Keratinocyte (primary cell): ENCODE measurements at regions not wholly inside any gene's neighbourhood (a gene's known extent, or its start where the extent isn't known, plus 50 kb on each side); places are given as distances from the start of the nearest gene placed in this dataset.

Experiments used
- DNase-seq: peaks from one replicate; pipeline ENCODE4 v3.0.0-alpha.2; 2011; ENCODE audit warnings: low read depth, missing footprints, low spot score
- FAIRE-seq: peaks from 2 replicates; lab custom pipeline; 2011; peaks lifted over from hg19 to GRCh38; lab: Jason Lieb, UNC
- H2AFZ ChIP-seq: 2 replicates; pipeline ENCODE4 v1.6.0; 2012; ENCODE audit warnings: low read length, control low read depth, inconsistent platforms; ENCODE audit not compliant: control insufficient read depth
- H3K27ac ChIP-seq: 2 replicates; pipeline ENCODE4 v1.5.1; 2011; ENCODE audit warnings: low read length; ENCODE audit not compliant: control insufficient read depth, insufficient read depth
- H3K27me3 ChIP-seq: 3 replicates; pipeline ENCODE4 v1.6.0; 2011; ENCODE audit warnings: low read length; ENCODE audit not compliant: control insufficient read depth, insufficient read depth; ENCODE audit errors: extremely low read depth
- H3K36me3 ChIP-seq, 2 experiments: 2 replicates in 1 of 2; 3 replicates in 1 of 2; pipeline ENCODE4 v1.5.1; 2011; ENCODE audit warnings: low read length in 2 of 2, mild to moderate bottlenecking in 1 of 2; ENCODE audit not compliant: control insufficient read depth in 2 of 2, insufficient read depth in 2 of 2; ENCODE audit errors: extremely low read depth in 1 of 2
- H3K4me1 ChIP-seq: 3 replicates; pipeline ENCODE4 v1.5.1; 2011; ENCODE audit warnings: low read length; ENCODE audit not compliant: control insufficient read depth, insufficient read depth; ENCODE audit errors: extremely low read depth
- H3K4me2 ChIP-seq: 3 replicates; pipeline ENCODE4 v1.6.0; 2011; ENCODE audit warnings: low read depth, low read length; ENCODE audit not compliant: control insufficient read depth, insufficient read depth; ENCODE audit errors: extremely low read depth
- H3K4me3 ChIP-seq, 3 experiments: fragments of 200-600 bp in 1 of 3; sonication (generic) in 1 of 3; 2 replicates in 2 of 3; 3 replicates in 1 of 3; pipeline ENCODE4 v1.5.1; 2011 to 2016; ENCODE audit warnings: low read length in 3 of 3, mild to moderate bottlenecking in 3 of 3, control low read depth in 2 of 3, inconsistent platforms in 1 of 3, low read depth in 1 of 3, mixed read lengths in 1 of 3, mixed run types in 1 of 3, moderate library complexity in 1 of 3; ENCODE audit not compliant: control insufficient read depth in 2 of 3, insufficient read depth in 2 of 3; ENCODE audit errors: extremely low read depth in 1 of 3
- H3K79me2 ChIP-seq: 2 replicates; pipeline ENCODE4 v1.6.0; 2012; ENCODE audit warnings: low read length; ENCODE audit not compliant: control insufficient read depth, insufficient read depth
- H3K9ac ChIP-seq: 3 replicates; pipeline ENCODE4 v1.6.0; 2011; ENCODE audit warnings: low read length; ENCODE audit not compliant: control insufficient read depth, insufficient read depth; ENCODE audit errors: extremely low read depth
- H3K9me1 ChIP-seq: 3 replicates; pipeline ENCODE4 v1.6.0; 2011; ENCODE audit warnings: low read length; ENCODE audit not compliant: control insufficient read depth, insufficient read depth; ENCODE audit errors: extremely low read depth
- H3K9me3 ChIP-seq: 2 replicates; pipeline ENCODE4 v1.5.1; 2012; ENCODE audit warnings: low read depth, low read length; ENCODE audit not compliant: control insufficient read depth
- H4K20me1 ChIP-seq: 3 replicates; pipeline ENCODE4 v1.6.0; 2011; ENCODE audit warnings: low read length; ENCODE audit not compliant: control insufficient read depth, insufficient read depth; ENCODE audit errors: extremely low read depth
- EZH2 ChIP-seq: IDR thresholded peaks from one replicate; pipeline ENCODE4 v1.6.1; 2012; ENCODE audit warnings: inconsistent platforms, mild to moderate bottlenecking, low read length, moderate library complexity
- dilution Hi-C: fragments of 300-500 bp; cut with MboI; formaldehyde crosslinking; loops from one replicate; pipeline ENCODE4 v1.7.0; 2020; ENCODE audit warnings: low sequenced_read_pairs; ENCODE audit not compliant: extremely low pct_ligation_motif_present
- TF ChIP-seq, protein P1 (sequence below), 3 experiments: IDR thresholded peaks in 1 of 3; conservative IDR thresholded peaks in 1 of 3; optimal IDR thresholded peaks in 1 of 3; 2 replicates in 2 of 3; 3 replicates in 1 of 3; pipeline versions ENCODE3 to v1.5.1; 2011; ENCODE audit warnings: low read length in 3 of 3, mild to moderate bottlenecking in 3 of 3, moderate library complexity in 2 of 3, control low read depth in 1 of 3, inconsistent platforms in 1 of 3; ENCODE audit not compliant: insufficient read depth in 2 of 3; ENCODE audit errors: extremely low read depth in 1 of 3

GRCh38 chr2:172215172-172215935, 112.7 kb upstream of the DLX2 start:
- H2AFZ ChIP-seq = peak overlapping the region; percentile 84
- peak; percentile 80 for FAIRE-seq
- dilution Hi-C loops = no loop called here

GRCh38 chr2:172215936-172216335, 113.2 kb upstream of the DLX2 start:
- Histone ChIP-seq H3K9me1 (no peaks in the 10 kb centered on the region), H4K20me1 (no peaks in the 10 kb centered on the region), H3K79me2 (no peaks in the 10 kb centered on the region), H3K27me3 (no peaks in the 10 kb centered on the region), H3K36me3 (no peaks in the 10 kb centered on the region), H2AFZ (no peak overlapping the region), H3K9me3 (no peaks in the 10 kb centered on the region), H3K4me2 (no peak overlapping the region), H3K4me3 (no peak overlapping the region), H3K9ac (no peak overlapping the region), H3K4me1 (peaks cover 35% of the 10 kb centered on the region), H3K27ac (peak overlapping the region; percentile 34)
- dilution Hi-C loops = no loop called here
- no peak for TF ChIP-seq EZH2
- TF ChIP-seq, protein P1, sequence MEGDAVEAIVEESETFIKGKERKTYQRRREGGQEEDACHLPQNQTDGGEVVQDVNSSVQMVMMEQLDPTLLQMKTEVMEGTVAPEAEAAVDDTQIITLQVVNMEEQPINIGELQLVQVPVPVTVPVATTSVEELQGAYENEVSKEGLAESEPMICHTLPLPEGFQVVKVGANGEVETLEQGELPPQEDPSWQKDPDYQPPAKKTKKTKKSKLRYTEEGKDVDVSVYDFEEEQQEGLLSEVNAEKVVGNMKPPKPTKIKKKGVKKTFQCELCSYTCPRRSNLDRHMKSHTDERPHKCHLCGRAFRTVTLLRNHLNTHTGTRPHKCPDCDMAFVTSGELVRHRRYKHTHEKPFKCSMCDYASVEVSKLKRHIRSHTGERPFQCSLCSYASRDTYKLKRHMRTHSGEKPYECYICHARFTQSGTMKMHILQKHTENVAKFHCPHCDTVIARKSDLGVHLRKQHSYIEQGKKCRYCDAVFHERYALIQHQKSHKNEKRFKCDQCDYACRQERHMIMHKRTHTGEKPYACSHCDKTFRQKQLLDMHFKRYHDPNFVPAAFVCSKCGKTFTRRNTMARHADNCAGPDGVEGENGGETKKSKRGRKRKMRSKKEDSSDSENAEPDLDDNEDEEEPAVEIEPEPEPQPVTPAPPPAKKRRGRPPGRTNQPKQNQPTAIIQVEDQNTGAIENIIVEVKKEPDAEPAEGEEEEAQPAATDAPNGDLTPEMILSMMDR (optimal IDR thresholded peaks at IDR 0.05 in 1 of 3, IDR thresholded peaks at IDR 0.05 in 1 of 3, conservative IDR thresholded peaks at IDR 0.05 in 1 of 3; ENCODE audit: extremely low read depth in 1 of 3, insufficient read depth in 2 of 3, low read length in 3 of 3) = no peak
- no peak for FAIRE-seq
- DNase-seq = no peak

More at GRCh38 chr2:172215172-172215935, 112.7 kb upstream of the DLX2 start:
- Histone ChIP-seq H3K36me3 (no peaks in the 10 kb centered on the region), H3K4me2 (no peak overlapping the region), H3K4me1 (peaks cover 35% of the 10 kb centered on the region), H3K27me3 (no peaks in the 10 kb centered on the region), H3K27ac (peak overlapping the region; percentile 22), H3K79me2 (no peaks in the 10 kb centered on the region), H3K9me3 (no peaks in the 10 kb centered on the region), H4K20me1 (no peaks in the 10 kb centered on the region), H3K4me3 (no peak overlapping the region), H3K9ac (no peak overlapping the region), H3K9me1 (no peaks in the 10 kb centered on the region)
- TF ChIP-seq EZH2 = no peak
- TF ChIP-seq, protein P1 (optimal IDR thresholded peaks at IDR 0.05 in 1 of 3, IDR thresholded peaks at IDR 0.05 in 1 of 3, conservative IDR thresholded peaks at IDR 0.05 in 1 of 3; ENCODE audit: extremely low read depth in 1 of 3, insufficient read depth in 2 of 3, low read length in 3 of 3) = no peak
- DNase-seq = no peak
